ENCODE measurements at regions not wholly inside any gene's neighbourhood (a gene's known extent, or its start where the extent isn't known, plus 50 kb on each side); places are given as distances from the start of the nearest gene placed in this dataset.

GRCh38 chr3:17793542-17794195, 51.2 kb upstream of the TBC1D5 start:
- DNase-seq = no peak
